K562 (cell line): ENCODE measurements at regions not wholly inside any gene's neighbourhood (a gene's known extent, or its start where the extent isn't known, plus 50 kb on each side); places are given as distances from the start of the nearest gene placed in this dataset.

Experiments
- ATAC-seq: fragments of 200-7000 bp; cut with Tn5 transposase; 3 replicates; pipeline ENCODE4 v1.9.1; 2020; ENCODE audit warnings: moderate library complexity
- BruUV-seq: library from RNA; stranded (reverse); fragments of 400-500 nt; replicated peaks from 2 replicates; lab custom pipeline; 2021; lab: Mats Ljungman, UMichigan
- CTCF ChIA-PET: fragments of 300-600 bp; formaldehyde crosslinking; extraction: SDS; loops from one replicate; lab custom pipeline; 2021; ENCODE audit warnings: low intra/inter-chr PET ratio; lab: Yijun Ruan, JAX
- POLR2A ChIA-PET: fragments of 300-600, 350-650 bp; sonication (Branson Sonifier 250); formaldehyde crosslinking; extraction: SDS; loops from one replicate; lab custom pipeline; 2021; ENCODE audit warnings: antibody characterized with exemption, inconsistent platforms; lab: Yijun Ruan, JAX
- DNase-seq, 4 experiments: peaks; one replicate each; pipeline versions ENCODE4 v3.0.0 to v3.0.0-alpha.2; 2011 to 2018; ENCODE audit warnings: low spot score in 3 of 4, mixed read lengths in 3 of 4; ENCODE audit errors: extremely low read depth in 1 of 4
- FAIRE-seq: peaks from 2 replicates; lab custom pipeline; 2011; peaks lifted over from hg19 to GRCh38; lab: Jason Lieb, UNC
- H2AFZ ChIP-seq: 2 replicates; pipeline ENCODE4 v1.6.0; 2011; ENCODE audit warnings: low read depth, low read length, control low read depth, inconsistent platforms
- H3K27ac ChIP-seq: fragments of 200-600 bp; 3 replicates; pipeline ENCODE4 v1.8.0; 2011; ENCODE audit warnings: low read depth, mild to moderate bottlenecking, control low read depth, inconsistent platforms, low read length, moderate library complexity, mixed read lengths; ENCODE audit errors: extremely low read depth
- H3K27me3 ChIP-seq, 2 experiments: fragments of 300-600 bp in 1 of 2; 2 replicates in 1 of 2; 3 replicates in 1 of 2; pipeline versions ENCODE4 v1.6.0 to v1.8.0; 2011; ENCODE audit warnings: inconsistent platforms in 2 of 2, low read length in 2 of 2, mild to moderate bottlenecking in 1 of 2, mixed read lengths in 1 of 2, moderate library complexity in 1 of 2; ENCODE audit not compliant: control insufficient read depth in 2 of 2, insufficient read depth in 2 of 2
- H3K36me3 ChIP-seq: fragments of 300-600 bp; 3 replicates; pipeline ENCODE4 v1.8.0; 2011; ENCODE audit warnings: mild to moderate bottlenecking, low read length, inconsistent platforms; ENCODE audit not compliant: control insufficient read depth, insufficient read depth
- H3K4me1 ChIP-seq, 2 experiments: fragments of 200-600 bp in 1 of 2; replicated peaks in 1 of 2; 2 replicates in 1 of 2; 3 replicates in 1 of 2; pipeline versions ENCODE4 v1.5.1 to v1.8.0; 2011; ENCODE audit warnings: inconsistent platforms in 2 of 2, low read length in 2 of 2, mild to moderate bottlenecking in 1 of 2, mixed read lengths in 1 of 2, moderate library complexity in 1 of 2; ENCODE audit not compliant: control insufficient read depth in 2 of 2, insufficient read depth in 2 of 2
- H3K4me2 ChIP-seq: 2 replicates; pipeline ENCODE4 v1.6.1; 2011; ENCODE audit warnings: low read length, control low read depth, inconsistent platforms, mixed read lengths; ENCODE audit not compliant: insufficient read depth
- H3K4me3 ChIP-seq: fragments of 200-600 bp; sonication (generic), shearing (Covaris generic); 2 replicates; pipeline ENCODE4 v1.5.1; 2016; ENCODE audit warnings: control low read depth, inconsistent platforms
- H3K79me2 ChIP-seq: fragments of 200-600 bp; 3 replicates; pipeline ENCODE4 v1.8.0; 2011; ENCODE audit warnings: low read length, inconsistent platforms; ENCODE audit not compliant: control insufficient read depth, insufficient read depth
- H3K9ac ChIP-seq, 2 experiments: 2 replicates each; pipeline versions ENCODE4 v1.6.0 to v1.6.1; 2011; ENCODE audit warnings: low read depth in 2 of 2, low read length in 2 of 2, control low read depth in 1 of 2, inconsistent platforms in 1 of 2, mild to moderate bottlenecking in 1 of 2, mixed read lengths in 1 of 2; ENCODE audit not compliant: insufficient read depth in 1 of 2
- H3K9me1 ChIP-seq: one replicate; pipeline ENCODE4 v1.6.0; 2011; ENCODE audit warnings: inconsistent platforms, mild to moderate bottlenecking, low read length, moderate library complexity; ENCODE audit not compliant: control insufficient read depth, insufficient read depth
- H3K9me3 ChIP-seq: replicated peaks from 2 replicates; pipeline ENCODE4 v1.5.1; 2011; ENCODE audit warnings: low read depth, low read length, inconsistent platforms; ENCODE audit not compliant: control insufficient read depth, insufficient read depth
- H4K20me1 ChIP-seq: replicated peaks from 2 replicates; pipeline ENCODE4 v1.6.1; 2011; ENCODE audit warnings: low read length, inconsistent platforms, mixed read lengths; ENCODE audit not compliant: control insufficient read depth, insufficient read depth
- BRF1 ChIP-seq: IDR thresholded peaks from 3 replicates; pipeline ENCODE4 v1.6.1; 2011; ENCODE audit warnings: borderline replicate concordance, mild to moderate bottlenecking; ENCODE audit not compliant: insufficient read length; ENCODE audit errors: extremely low read depth
- C11orf30 ChIP-seq: fragments of 450-650 bp; IDR thresholded peaks from 2 replicates; pipeline ENCODE4 v1.6.1; 2016; ENCODE audit warnings: low read depth, mild to moderate bottlenecking
- ELK3 ChIP-seq: fragments of 450-650 bp; formaldehyde crosslinking; IDR thresholded peaks from 2 replicates; pipeline ENCODE4 v1.4.0; 2020; ENCODE audit warnings: mild to moderate bottlenecking
- MECOM ChIP-seq: fragments of 250-450 bp; sonication (Bioruptor Pico); IDR thresholded peaks from 2 replicates; pipeline ENCODE4 v1.8.0; 2022; ENCODE audit warnings: inconsistent platforms
- NFIC ChIP-seq: fragments of 450-650 bp; IDR thresholded peaks from 2 replicates; pipeline ENCODE4 v1.6.1; 2017; ENCODE audit warnings: mild to moderate bottlenecking, inconsistent platforms
- OTX1 ChIP-seq: fragments of 450-650 bp; formaldehyde crosslinking; IDR thresholded peaks from 2 replicates; pipeline ENCODE4 v1.4.0; 2022; ENCODE audit warnings: mild to moderate bottlenecking
- PRMT5 ChIP-seq: sonication (generic); formaldehyde crosslinking; IDR thresholded peaks from 2 replicates; pipeline ENCODE4 v1.5.0; 2020; ENCODE audit warnings: missing genetic modification reagents
- SIN3A ChIP-seq, 2 experiments: fragments of 150-350 bp in 1 of 2; IDR thresholded peaks; 2 replicates each; pipeline ENCODE4 v1.6.1; 2011 to 2016; ENCODE audit warnings: borderline replicate concordance in 2 of 2, low read depth in 2 of 2, low read length in 2 of 2, mild to moderate bottlenecking in 2 of 2, moderate library complexity in 2 of 2; ENCODE audit not compliant: control insufficient read depth in 1 of 2
- THAP12 ChIP-seq: fragments of 250-450 bp; sonication (Bioruptor Pico); IDR thresholded peaks from 2 replicates; pipeline ENCODE4 v1.9.0; 2021; ENCODE audit warnings: mild to moderate bottlenecking, inconsistent platforms
- YY1 ChIP-seq, 3 experiments: IDR thresholded peaks; 2 replicates each; pipeline ENCODE4 v1.6.1; 2011; ENCODE audit warnings: low read length in 2 of 3, mild to moderate bottlenecking in 2 of 3, moderate library complexity in 2 of 3, borderline replicate concordance in 1 of 3, control low read depth in 1 of 3, low read depth in 1 of 3; ENCODE audit not compliant: insufficient read depth in 3 of 3, insufficient replicate concordance in 2 of 3, control insufficient read depth in 1 of 3, insufficient read length in 1 of 3; ENCODE audit errors: extremely low read depth in 1 of 3
- ZBTB5 ChIP-seq: fragments of 450-650 bp; IDR thresholded peaks from 2 replicates; pipeline ENCODE4 v1.6.1; 2017; ENCODE audit warnings: antibody characterized with exemption
- ZNF224 ChIP-seq: sonication (generic); formaldehyde crosslinking; IDR thresholded peaks from 2 replicates; pipeline ENCODE4 v1.8.0; 2022; ENCODE audit warnings: mild to moderate bottlenecking, missing genetic modification reagents
- ZNF398 ChIP-seq: fragments of 250-450 bp; sonication (Bioruptor Pico); IDR thresholded peaks from 2 replicates; pipeline ENCODE4 v1.8.0; 2021; ENCODE audit warnings: moderate library complexity, mild to moderate bottlenecking, inconsistent platforms
- ZNF766 ChIP-seq: fragments of 200-800 bp; sonication (Bioruptor generic); conservative IDR thresholded peaks from 2 replicates; pipeline ENCODE4 v1.6.1; 2016; ENCODE audit warnings: missing genetic modification characterization, missing compliant biosample characterization
- whole genome bisulfite sequencing: fragments of 100-300 bp; shearing (Covaris generic); methylation state at CpG from one replicate; pipeline ENCODE4 v1.1.6; 2016; ENCODE audit warnings: low coverage, mixed read lengths; ENCODE audit not compliant: insufficient coverage; ENCODE audit errors: missing lambda C conversion rate; 5-methylcytosine and 5-hydroxymethylcytosine counted together
- in situ Hi-C: fragments of 300-500 bp; cut with MboI; formaldehyde crosslinking; loops from 4 replicates; pipeline ENCODE4 v1.15.0; 2018; ENCODE audit warnings: inconsistent platforms, mixed read lengths
- intact Hi-C: fragments of 100-400 bp; cut with micrococcal nuclease; formaldehyde crosslinking; loops from 2 replicates; pipeline ENCODE4 v1.14.2; 2022

GRCh38 chr2:137893145-137893544, 71.1 kb upstream of the HNMT start:
- H2AFZ ChIP-seq: no peak overlapping the region
- no peaks in the 10 kb centered on the region for H3K4me1 ChIP-seq
- no peaks in the 10 kb centered on the region for H3K9me3 ChIP-seq
- CTCF ChIA-PET: no interaction called here
- POLR2A ChIA-PET: no interaction called here
- H3K79me2 ChIP-seq: no peaks in the 10 kb centered on the region
- in situ Hi-C loops (no loop called here), intact Hi-C loops (no loop called here)
- H3K4me3 ChIP-seq: no peak overlapping the region
- ATAC-seq: no peak
- no peaks in the 10 kb centered on the region for H4K20me1 ChIP-seq
- FAIRE-seq: no peak
- BruUV-seq: no TSS peak
- peaks cover 0 to 4% of the 10 kb centered on the region in 2 experiments; a peak in 1 of 5 replicates for H3K27me3 ChIP-seq
- WGBS: 0% methylated on average over 2 of the region's 2 CpGs
- H3K4me2 ChIP-seq: no peak overlapping the region
- no peak overlapping the region for H3K27ac ChIP-seq
- DNase-seq: no peak
- no peaks in the 10 kb centered on the region for H3K9me1 ChIP-seq
- H3K36me3 ChIP-seq: no peaks in the 10 kb centered on the region
- no peak overlapping the region for H3K9ac ChIP-seq
- no peak for TF ChIP-seq ZNF398 (CRISPR knock-in tag)
- TF ChIP-seq ZNF766 (CRISPR knock-in tag): no peak
- no peak for TF ChIP-seq NFIC
- no peak for TF ChIP-seq ELK3
- TF ChIP-seq PRMT5 (CRISPR knock-in tag): no peak
- TF ChIP-seq YY1 (IDR thresholded peaks at IDR 0.05; ENCODE audit: borderline replicate concordance in 1 of 3, control insufficient read depth in 1 of 3, extremely low read depth in 1 of 3, insufficient read depth in 3 of 3, insufficient read length in 1 of 3, insufficient replicate concordance in 2 of 3, low read depth in 1 of 3, low read length in 2 of 3): no peak
- no peak for TF ChIP-seq OTX1
- TF ChIP-seq MECOM (CRISPR knock-in tag): no peak
- TF ChIP-seq ZBTB5: no peak
- no peak for TF ChIP-seq BRF1
- TF ChIP-seq THAP12 (CRISPR knock-in tag): no peak
- TF ChIP-seq SIN3A (IDR thresholded peaks at IDR 0.05; ENCODE audit: borderline replicate concordance in 2 of 2, control insufficient read depth in 1 of 2, low read depth in 2 of 2, low read length in 2 of 2): no peak
- TF ChIP-seq ZNF224 (CRISPR knock-in tag): no peak
- no peak for TF ChIP-seq C11orf30
